HepG2 (cell line): ENCODE measurements at regions not wholly inside any gene's neighbourhood (a gene's known extent, or its start where the extent isn't known, plus 50 kb on each side); places are given as distances from the start of the nearest gene placed in this dataset.

Experiments
- BRF2 ChIP-seq: sonication (generic); formaldehyde crosslinking; IDR thresholded peaks from 2 replicates; pipeline ENCODE4 v1.8.1; 2022; ENCODE audit warnings: mild to moderate bottlenecking, missing genetic modification reagents
- HOXA5 ChIP-seq: sonication (generic); formaldehyde crosslinking; IDR thresholded peaks from 2 replicates; pipeline ENCODE4 v1.4.0; 2020; ENCODE audit warnings: missing genetic modification reagents
- IRF2 ChIP-seq: IDR thresholded peaks from 2 replicates; pipeline ENCODE4 v1.6.1; 2018; ENCODE audit warnings: missing genetic modification reagents, missing compliant biosample characterization
- NR2C2 ChIP-seq: sonication (generic); formaldehyde crosslinking; IDR thresholded peaks from 2 replicates; pipeline ENCODE4 v1.4.0; 2020; ENCODE audit warnings: missing genetic modification reagents, mild to moderate bottlenecking, moderate library complexity, borderline replicate concordance
- SAP130 ChIP-seq: IDR thresholded peaks from 2 replicates; pipeline ENCODE4 v1.6.1; 2016; ENCODE audit warnings: low read depth
- ZBTB26 ChIP-seq: IDR thresholded peaks from 2 replicates; pipeline ENCODE4 v1.6.1; 2016; ENCODE audit warnings: missing compliant biosample characterization, missing genetic modification reagents, borderline replicate concordance
- ZNF510 ChIP-seq: sonication (generic); formaldehyde crosslinking; IDR thresholded peaks from 2 replicates; pipeline ENCODE4 v1.4.0; 2020; ENCODE audit warnings: low read depth, mild to moderate bottlenecking, missing genetic modification reagents
- ZNF607 ChIP-seq: sonication (generic); formaldehyde crosslinking; IDR thresholded peaks from 2 replicates; pipeline ENCODE4 v1.5.1; 2020; ENCODE audit warnings: missing genetic modification reagents, mild to moderate bottlenecking, borderline replicate concordance
- ZNF777 ChIP-seq: sonication (generic); formaldehyde crosslinking; IDR thresholded peaks from 2 replicates; pipeline ENCODE4 v1.4.0; 2020; ENCODE audit warnings: missing genetic modification reagents
- TF ChIP-seq, protein P1 (sequence below): sonication (generic); formaldehyde crosslinking; IDR thresholded peaks from 2 replicates; pipeline ENCODE4 v1.5.0; 2020; ENCODE audit warnings: mild to moderate bottlenecking, missing genetic modification reagents, moderate library complexity
- TF ChIP-seq, protein P2 (sequence below): sonication (generic); formaldehyde crosslinking; IDR thresholded peaks from 2 replicates; pipeline ENCODE4 v1.4.0; 2020; ENCODE audit warnings: missing genetic modification reagents

GRCh38 chr6:90386399-90387382 lies 90.0 kb upstream of the BACH2 start:
- TF ChIP-seq ZNF777 (no peak), ZNF607 (CRISPR knock-in tag) (no peak), ZNF510 (CRISPR knock-in tag) (no peak), HOXA5 (CRISPR knock-in tag) (no peak), NR2C2 (no peak), IRF2 (CRISPR knock-in tag) (no peak), BRF2 (CRISPR knock-in tag) (no peak), SAP130 (CRISPR knock-in tag) (no peak), ZBTB26 (CRISPR knock-in tag) (no peak)
- TF ChIP-seq, protein P1, sequence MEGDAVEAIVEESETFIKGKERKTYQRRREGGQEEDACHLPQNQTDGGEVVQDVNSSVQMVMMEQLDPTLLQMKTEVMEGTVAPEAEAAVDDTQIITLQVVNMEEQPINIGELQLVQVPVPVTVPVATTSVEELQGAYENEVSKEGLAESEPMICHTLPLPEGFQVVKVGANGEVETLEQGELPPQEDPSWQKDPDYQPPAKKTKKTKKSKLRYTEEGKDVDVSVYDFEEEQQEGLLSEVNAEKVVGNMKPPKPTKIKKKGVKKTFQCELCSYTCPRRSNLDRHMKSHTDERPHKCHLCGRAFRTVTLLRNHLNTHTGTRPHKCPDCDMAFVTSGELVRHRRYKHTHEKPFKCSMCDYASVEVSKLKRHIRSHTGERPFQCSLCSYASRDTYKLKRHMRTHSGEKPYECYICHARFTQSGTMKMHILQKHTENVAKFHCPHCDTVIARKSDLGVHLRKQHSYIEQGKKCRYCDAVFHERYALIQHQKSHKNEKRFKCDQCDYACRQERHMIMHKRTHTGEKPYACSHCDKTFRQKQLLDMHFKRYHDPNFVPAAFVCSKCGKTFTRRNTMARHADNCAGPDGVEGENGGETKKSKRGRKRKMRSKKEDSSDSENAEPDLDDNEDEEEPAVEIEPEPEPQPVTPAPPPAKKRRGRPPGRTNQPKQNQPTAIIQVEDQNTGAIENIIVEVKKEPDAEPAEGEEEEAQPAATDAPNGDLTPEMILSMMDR (CRISPR knock-in tag): no peak
- TF ChIP-seq, protein P2, sequence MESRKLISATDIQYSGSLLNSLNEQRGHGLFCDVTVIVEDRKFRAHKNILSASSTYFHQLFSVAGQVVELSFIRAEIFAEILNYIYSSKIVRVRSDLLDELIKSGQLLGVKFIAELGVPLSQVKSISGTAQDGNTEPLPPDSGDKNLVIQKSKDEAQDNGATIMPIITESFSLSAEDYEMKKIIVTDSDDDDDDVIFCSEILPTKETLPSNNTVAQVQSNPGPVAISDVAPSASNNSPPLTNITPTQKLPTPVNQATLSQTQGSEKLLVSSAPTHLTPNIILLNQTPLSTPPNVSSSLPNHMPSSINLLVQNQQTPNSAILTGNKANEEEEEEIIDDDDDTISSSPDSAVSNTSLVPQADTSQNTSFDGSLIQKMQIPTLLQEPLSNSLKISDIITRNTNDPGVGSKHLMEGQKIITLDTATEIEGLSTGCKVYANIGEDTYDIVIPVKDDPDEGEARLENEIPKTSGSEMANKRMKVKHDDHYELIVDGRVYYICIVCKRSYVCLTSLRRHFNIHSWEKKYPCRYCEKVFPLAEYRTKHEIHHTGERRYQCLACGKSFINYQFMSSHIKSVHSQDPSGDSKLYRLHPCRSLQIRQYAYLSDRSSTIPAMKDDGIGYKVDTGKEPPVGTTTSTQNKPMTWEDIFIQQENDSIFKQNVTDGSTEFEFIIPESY: no peak
